HFFc6 (cell line): ENCODE measurements at regions not wholly inside any gene's neighbourhood (a gene's known extent, or its start where the extent isn't known, plus 50 kb on each side); places are given as distances from the start of the nearest gene placed in this dataset.

ENCODE experiments used
- DNase-seq: peaks from one replicate; pipeline ENCODE4 v3.0.0-alpha.2; 2018
- H3K27ac Mint-ChIP-seq: 2 replicates; pipeline ENCODE4 v1.8.0; 2020; ENCODE audit warnings: mild to moderate bottlenecking, mixed read lengths
- H3K27me3 Mint-ChIP-seq: 2 replicates; pipeline ENCODE4 v1.8.0; 2021; ENCODE audit warnings: mild to moderate bottlenecking, moderate library complexity, mixed read lengths; ENCODE audit not compliant: insufficient read depth
- H3K36me3 Mint-ChIP-seq: 2 replicates; pipeline ENCODE4 v1.8.0; 2021; ENCODE audit warnings: low read depth, mixed read lengths
- H3K4me1 Mint-ChIP-seq: 2 replicates; pipeline ENCODE4 v1.8.0; 2020; ENCODE audit warnings: low read depth, mixed read lengths
- H3K4me3 Mint-ChIP-seq: 2 replicates; pipeline ENCODE4 v1.8.0; 2020; ENCODE audit warnings: mild to moderate bottlenecking, moderate library complexity, mixed read lengths
- H3K9me3 Mint-ChIP-seq: 2 replicates; pipeline ENCODE4 v1.8.0; 2020; ENCODE audit warnings: mild to moderate bottlenecking, mixed read lengths
- CTCF ChIP-seq: fragments of 200-600 bp; sonication (generic); IDR thresholded peaks from 2 replicates; pipeline ENCODE4 v1.5.0; 2021; ENCODE audit warnings: antibody characterized with exemption, mild to moderate bottlenecking

GRCh38 chr2:16277117-16277516 lies 336.8 kb downstream of the MYCN start:
- no peak for TF ChIP-seq CTCF
- H3K36me3 Mint-ChIP-seq = no peaks in the 10 kb centered on the region; the same call in 1 of the 2 replicates
- H3K9me3 Mint-ChIP-seq = peaks cover 36% of the 10 kb centered on the region
- no peaks in the 10 kb centered on the region; the same call in 1 of the 2 replicates for H3K27me3 Mint-ChIP-seq
- H3K4me3 Mint-ChIP-seq = no peak overlapping the region
- no peak for DNase-seq
- no peaks in the 10 kb centered on the region for H3K4me1 Mint-ChIP-seq
- H3K27ac Mint-ChIP-seq = no peak overlapping the region

- Mint-ChIP-seq H3K4me1 (no peaks in the 10 kb centered on the region), H3K27ac (no peak overlapping the region), H3K27me3 (no peaks in the 10 kb centered on the region; the same call in 1 of the 2 replicates), H3K9me3 (peaks cover 34% of the 10 kb centered on the region), H3K4me3 (no peak overlapping the region), H3K36me3 (no peaks in the 10 kb centered on the region; the same call in 1 of the 2 replicates)
- TF ChIP-seq CTCF = no peak
- no peak for DNase-seq
Observed at GRCh38 chr2:16275661-16276060, 335.3 kb downstream of the MYCN start.

- H3K27me3 Mint-ChIP-seq = no peaks in the 10 kb centered on the region
- no peaks in the 10 kb centered on the region; the same call in 1 of the 2 replicates for H3K36me3 Mint-ChIP-seq
- H3K27ac Mint-ChIP-seq = no peak overlapping the region
- no peak for TF ChIP-seq CTCF
- no peak overlapping the region for H3K4me3 Mint-ChIP-seq
- DNase-seq = no peak
- H3K9me3 Mint-ChIP-seq = peaks cover 29% of the 10 kb centered on the region
- no peaks in the 10 kb centered on the region for H3K4me1 Mint-ChIP-seq
Observed at GRCh38 chr2:16275131-16275530, 334.8 kb downstream of the MYCN start.

GRCh38 chr2:16273111-16273510 lies 332.8 kb downstream of the MYCN start:
- Mint-ChIP-seq H3K4me1 (no peaks in the 10 kb centered on the region), H3K27ac (no peak overlapping the region), H3K4me3 (no peak overlapping the region), H3K36me3 (no peaks in the 10 kb centered on the region), H3K9me3 (peaks cover 39% of the 10 kb centered on the region), H3K27me3 (0 out of 2 replicates have a peak, but pooled peaks cover 1% of the 10 kb centered on the region)
- no peak for DNase-seq
- no peak for TF ChIP-seq CTCF

- 0 out of 2 replicates have a peak, but pooled peaks cover 1% of the 10 kb centered on the region for H3K27me3 Mint-ChIP-seq
- DNase-seq = no peak
- H3K4me1 Mint-ChIP-seq = no peaks in the 10 kb centered on the region
- no peak overlapping the region for H3K27ac Mint-ChIP-seq
- no peak for TF ChIP-seq CTCF
- no peak overlapping the region for H3K4me3 Mint-ChIP-seq
- peaks cover 43% of the 10 kb centered on the region for H3K9me3 Mint-ChIP-seq
- no peaks in the 10 kb centered on the region for H3K36me3 Mint-ChIP-seq
Observed at GRCh38 chr2:16272038-16272788, 331.9 kb downstream of the MYCN start.
